Stomach (tissue), 8 donors: ENCODE measurements at regions not wholly inside any gene's neighbourhood (a gene's known extent, or its start where the extent isn't known, plus 50 kb on each side); places are given as distances from the start of the nearest gene placed in this dataset.
A peak's percentile ranks its signal among the peaks of the same experiment; 100 is the strongest.

Source experiments
- DNase-seq, 2 donors: peaks; one replicate each; pipeline versions ENCODE4 v3.0.0 to v3.0.0-alpha.2; 2013 to 2019
- H3K27ac ChIP-seq, 5 donors: fragments of 200-600 bp in 4 of 5; sonication (generic) in 4 of 5; one replicate each; pipeline ENCODE4 v1.5.1; 2013 to 2019; ENCODE audit warnings: mild to moderate bottlenecking in 1 of 5, moderate library complexity in 1 of 5
- H3K27me3 ChIP-seq, 3 donors: fragments of 200-600 bp; sonication (generic); one replicate each; pipeline ENCODE4 v1.5.1; 2017 to 2019; ENCODE audit warnings: mixed run types in 1 of 3
- H3K36me3 ChIP-seq, 4 donors: fragments of 200-600 bp; sonication (generic); 1 replicate in 3 of 4; 2 replicates in 1 of 4; pipeline ENCODE4 v1.5.1; 2016 to 2019
- H3K4me1 ChIP-seq, 4 donors: fragments of 200-600 bp; sonication (generic); one replicate each; pipeline ENCODE4 v1.5.1; 2016 to 2019
- H3K4me3 ChIP-seq, 4 donors: fragments of 200-600 bp; sonication (generic) in 3 of 4; one replicate each; pipeline ENCODE4 v1.5.1; 2016 to 2019; ENCODE audit warnings: mild to moderate bottlenecking in 1 of 4
- H3K9me3 ChIP-seq, 4 donors: fragments of 200-600 bp; sonication (generic); one replicate each; pipeline ENCODE4 v1.5.1; 2016 to 2019
- EP300 ChIP-seq: sonication (generic); formaldehyde crosslinking; IDR thresholded peaks from one replicate; pipeline ENCODE4 v1.6.1; 2017; ENCODE audit warnings: antibody characterized with exemption
- POLR2A ChIP-seq, 4 donors: fragments of 450-650 bp; IDR thresholded peaks; one replicate each; pipeline ENCODE4 v1.6.1; 2016; ENCODE audit warnings: antibody characterized with exemption in 4 of 4, control low read depth in 2 of 4, mild to moderate bottlenecking in 1 of 4, moderate library complexity in 1 of 4
- POLR2AphosphoS5 ChIP-seq, 3 donors: sonication (generic); formaldehyde crosslinking; IDR thresholded peaks; one replicate each; pipeline ENCODE4 v1.6.1; 2016; ENCODE audit warnings: antibody characterized with exemption in 3 of 3
- whole genome bisulfite sequencing, 5 donors: extraction: QIAGEN DNeasy Blood & Tissue Kit in 3 of 5; methylation state at CpG; one replicate each; pipeline versions ENCODE4 v1.1.5 to v1.1.7; 2013 to 2018; 5-methylcytosine and 5-hydroxymethylcytosine counted together
- intact Hi-C: fragments of 100-400 bp; cut with DNase I; formaldehyde crosslinking; loops from one replicate; pipeline ENCODE4 v1.15.1; 2023; ENCODE audit warnings: low total_unique reads
- TF ChIP-seq, protein P1 (sequence below), 7 experiments: fragments of 450-650 bp in 4 of 7; fragments of 200-600 bp in 3 of 7; sonication (generic) in 3 of 7; IDR thresholded peaks; one replicate each; pipeline ENCODE4 v1.5.1; 2016 to 2019; ENCODE audit warnings: antibody characterized with exemption in 7 of 7, control low read depth in 2 of 7, mild to moderate bottlenecking in 1 of 7
- donor health status: healthy with polysubstance abuse.
- donor health status: Bipolar disorder and iron deficiency.
- donor health status: healthy.

- H3K27me3 ChIP-seq, result no peaks in the 10 kb centered on the region
- H3K27ac ChIP-seq, result no peak overlapping the region
- 77 to 84% (median 81%) methylated on average over 3 of the region's 3 CpGs for WGBS, 5 donors
- TF ChIP-seq EP300 (no peak), POLR2AphosphoS5 (IDR thresholded peaks at IDR 0.05) (no peak), POLR2A (IDR thresholded peaks at IDR 0.05) (no peak)
- TF ChIP-seq, protein P1, sequence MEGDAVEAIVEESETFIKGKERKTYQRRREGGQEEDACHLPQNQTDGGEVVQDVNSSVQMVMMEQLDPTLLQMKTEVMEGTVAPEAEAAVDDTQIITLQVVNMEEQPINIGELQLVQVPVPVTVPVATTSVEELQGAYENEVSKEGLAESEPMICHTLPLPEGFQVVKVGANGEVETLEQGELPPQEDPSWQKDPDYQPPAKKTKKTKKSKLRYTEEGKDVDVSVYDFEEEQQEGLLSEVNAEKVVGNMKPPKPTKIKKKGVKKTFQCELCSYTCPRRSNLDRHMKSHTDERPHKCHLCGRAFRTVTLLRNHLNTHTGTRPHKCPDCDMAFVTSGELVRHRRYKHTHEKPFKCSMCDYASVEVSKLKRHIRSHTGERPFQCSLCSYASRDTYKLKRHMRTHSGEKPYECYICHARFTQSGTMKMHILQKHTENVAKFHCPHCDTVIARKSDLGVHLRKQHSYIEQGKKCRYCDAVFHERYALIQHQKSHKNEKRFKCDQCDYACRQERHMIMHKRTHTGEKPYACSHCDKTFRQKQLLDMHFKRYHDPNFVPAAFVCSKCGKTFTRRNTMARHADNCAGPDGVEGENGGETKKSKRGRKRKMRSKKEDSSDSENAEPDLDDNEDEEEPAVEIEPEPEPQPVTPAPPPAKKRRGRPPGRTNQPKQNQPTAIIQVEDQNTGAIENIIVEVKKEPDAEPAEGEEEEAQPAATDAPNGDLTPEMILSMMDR (IDR thresholded peaks at IDR 0.05), result no peak
- intact Hi-C loops, result no loop called here
- no peaks in the 10 kb centered on the region for H3K4me1 ChIP-seq
- no peak overlapping the region for H3K4me3 ChIP-seq
- no peak for DNase-seq
- no peaks in the 10 kb centered on the region for H3K36me3 ChIP-seq
- H3K9me3 ChIP-seq, result peaks cover 0 to 7% (median 0%) of the 10 kb centered on the region in 4 donors
Measured at GRCh38 chr21:23900727-23901126, 1706.6 kb downstream of the MRPL39 start.

DNA sequence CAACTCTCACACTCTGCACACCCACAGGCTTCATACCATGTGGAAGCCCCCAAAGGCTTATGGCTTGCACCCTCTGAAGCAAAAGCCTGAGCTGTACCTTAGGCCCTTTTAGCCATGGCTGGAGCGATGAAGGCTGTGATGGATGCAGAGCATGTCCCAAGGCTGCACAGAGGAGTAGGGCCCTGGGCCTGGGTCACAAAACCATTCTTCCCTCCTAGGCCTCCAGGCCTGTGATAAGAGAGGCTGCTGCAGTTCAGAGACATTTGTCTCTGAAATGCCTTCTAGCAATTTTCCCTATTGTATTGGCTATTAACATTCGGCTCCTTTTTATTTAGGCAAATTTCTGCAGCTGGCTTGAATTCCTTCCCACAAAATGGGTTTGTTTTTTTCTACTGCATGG, 1707.7 kb downstream of the MRPL39 start:
- no peak for TF ChIP-seq POLR2AphosphoS5 (IDR thresholded peaks at IDR 0.05)
- TF ChIP-seq POLR2A (IDR thresholded peaks at IDR 0.05), result no peak
- TF ChIP-seq, protein P1 (IDR thresholded peaks at IDR 0.05), result no peak
- TF ChIP-seq EP300, result no peak
- 85 to 97% (median 95%) methylated on average over 1 to 2 of the region's 2 CpGs for WGBS, 5 donors

DNA sequence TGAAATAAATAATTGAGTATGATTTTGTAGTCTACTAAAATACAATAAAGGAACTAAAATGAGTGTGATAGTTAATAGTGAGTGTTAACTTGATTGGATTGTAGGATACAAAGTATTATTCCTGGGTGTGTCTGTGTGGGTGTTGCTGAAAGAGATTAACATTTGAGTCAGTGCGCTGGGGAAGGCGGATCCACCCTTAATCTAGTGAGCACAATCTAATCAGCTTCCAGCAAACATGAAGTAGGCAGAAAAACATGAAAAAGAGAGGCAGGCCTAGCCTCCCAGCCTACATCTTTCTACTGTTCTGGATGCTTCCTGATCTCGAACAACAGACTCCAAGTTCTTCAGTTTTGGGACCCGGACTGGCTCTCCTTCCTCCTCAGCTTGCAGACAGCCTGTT, 1716.6 kb downstream of the MRPL39 start:
- H3K4me3 ChIP-seq, result no peak overlapping the region
- no peak overlapping the region for H3K27ac ChIP-seq
- H3K27me3 ChIP-seq, result no peaks in the 10 kb centered on the region
- no peaks in the 10 kb centered on the region for H3K36me3 ChIP-seq
- TF ChIP-seq POLR2AphosphoS5 (IDR thresholded peaks at IDR 0.05) (peak in 2 of 3 donors; percentile 23 to 26), POLR2A (IDR thresholded peaks at IDR 0.05) (no peak), EP300 (no peak)
- TF ChIP-seq, protein P1 (IDR thresholded peaks at IDR 0.05), result no peak
- H3K4me1 ChIP-seq, result no peaks in the 10 kb centered on the region
- peak in 1 of 2 donors; percentile 42 for DNase-seq
- 64 to 79% (median 68%) methylated on average over 4 of the region's 4 CpGs for WGBS, 5 donors
- intact Hi-C loops, result no loop called here
- no peaks in the 10 kb centered on the region for H3K9me3 ChIP-seq

More for the DNA sequence above, 1707.7 kb downstream of the MRPL39 start:
- Histone ChIP-seq H3K27me3 (no peaks in the 10 kb centered on the region), H3K4me3 (no peak overlapping the region), H3K27ac (no peak overlapping the region), H3K9me3 (peaks cover 0 to 7% (median 0%) of the 10 kb centered on the region in 4 donors), H3K36me3 (no peaks in the 10 kb centered on the region), H3K4me1 (no peaks in the 10 kb centered on the region)
- no peak for DNase-seq
- intact Hi-C loops, result no loop called here

DNA sequence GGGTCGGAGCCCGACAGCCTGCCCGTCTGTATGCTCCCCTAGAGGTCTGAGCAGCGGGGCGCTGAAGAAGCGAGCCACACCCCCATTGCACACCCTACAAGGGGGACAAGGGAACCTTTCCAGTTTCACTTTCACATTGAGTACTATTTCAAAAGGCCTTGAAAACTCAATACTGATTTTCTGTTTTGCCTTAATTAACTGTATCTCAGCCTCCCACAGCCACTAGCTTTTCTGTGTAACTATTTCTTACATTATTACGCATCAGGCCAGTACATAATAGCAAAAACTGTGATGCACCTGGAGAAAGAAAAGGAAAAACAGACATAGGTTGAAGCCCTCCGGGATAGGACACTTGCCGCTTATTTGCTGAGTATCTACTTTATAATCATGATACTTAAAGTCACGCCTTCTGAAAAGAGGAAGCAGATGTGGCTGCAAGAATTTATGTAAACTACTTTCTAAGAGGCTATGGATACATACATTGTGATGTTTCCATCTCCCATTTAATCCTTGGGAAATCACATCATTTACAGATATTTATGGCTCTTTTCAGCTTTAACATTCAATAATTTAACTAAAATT, 1719.5 kb downstream of the MRPL39 start:
- 76 to 85% (median 81%) methylated on average over 10 of the region's 10 CpGs for WGBS, 5 donors

More for the DNA sequence above, 1719.5 kb downstream of the MRPL39 start:
- no peaks in the 10 kb centered on the region for H3K36me3 ChIP-seq
- TF ChIP-seq, protein P1 (IDR thresholded peaks at IDR 0.05), result no peak
- H3K4me3 ChIP-seq, result peak overlapping the region in 2 of 4 donors; percentile 3 to 6
- H3K4me1 ChIP-seq, result no peaks in the 10 kb centered on the region
- H3K27me3 ChIP-seq, result no peaks in the 10 kb centered on the region
- DNase-seq, result peak in 1 of 2 donors; percentile 12
- H3K9me3 ChIP-seq, result no peaks in the 10 kb centered on the region
- intact Hi-C loops, result no loop called here
- no peak overlapping the region for H3K27ac ChIP-seq
